Lung (tissue), 11 donors: ENCODE measurements at regions not wholly inside any gene's neighbourhood (a gene's known extent, or its start where the extent isn't known, plus 50 kb on each side); places are given as distances from the start of the nearest gene placed in this dataset.
A peak's percentile ranks its signal among the peaks of the same experiment; 100 is the strongest.

Experiments used
- ATAC-seq: fragments of 200-7000 bp; cut with Tn5 transposase; one replicate; pipeline ENCODE4 v1.9.1; 2020; ENCODE audit warnings: moderate number of reproducible peaks; ENCODE audit not compliant: insufficient read depth, low FRiP score
- DNase-seq, 3 donors: peaks; one replicate each; pipeline ENCODE4 v3.0.0-alpha.2; 2013 to 2017
- H3K27ac ChIP-seq, 2 donors: one replicate each; pipeline ENCODE4 v1.5.1; 2013; ENCODE audit warnings: mild to moderate bottlenecking in 2 of 2, moderate library complexity in 2 of 2, control low read depth in 1 of 2, inconsistent platforms in 1 of 2, low read depth in 1 of 2, low read length in 1 of 2
- H3K27me3 ChIP-seq, 3 donors: one replicate each; pipeline ENCODE4 v1.5.1; 2013; ENCODE audit warnings: low read length in 2 of 3; ENCODE audit not compliant: control insufficient read depth in 3 of 3, insufficient read depth in 3 of 3
- H3K36me3 ChIP-seq, 4 donors: one replicate each; pipeline ENCODE4 v1.5.1; 2013; ENCODE audit warnings: low read length in 4 of 4, mild to moderate bottlenecking in 1 of 4, moderate library complexity in 1 of 4; ENCODE audit not compliant: control insufficient read depth in 4 of 4, insufficient read depth in 4 of 4
- H3K4me1 ChIP-seq, 5 donors: one replicate each; pipeline ENCODE4 v1.5.1; 2013; ENCODE audit warnings: low read length in 5 of 5, mild to moderate bottlenecking in 2 of 5, moderate library complexity in 1 of 5; ENCODE audit not compliant: control insufficient read depth in 5 of 5, insufficient read depth in 5 of 5
- H3K4me3 ChIP-seq: one replicate; pipeline ENCODE4 v1.5.1; 2013; ENCODE audit warnings: mild to moderate bottlenecking, control low read depth, moderate library complexity
- H3K9ac ChIP-seq, 2 donors: one replicate each; pipeline ENCODE4 v1.5.1; 2013; ENCODE audit warnings: low read length in 2 of 2, control low read depth in 1 of 2; ENCODE audit not compliant: insufficient read depth in 1 of 2
- H3K9me3 ChIP-seq, 4 donors: one replicate each; pipeline ENCODE4 v1.5.1; 2013; ENCODE audit warnings: low read length in 3 of 4, mild to moderate bottlenecking in 1 of 4, moderate library complexity in 1 of 4; ENCODE audit not compliant: control insufficient read depth in 4 of 4, insufficient read depth in 3 of 4
- WGBS, 2 donors: extraction: QIAGEN DNeasy Blood & Tissue Kit; methylation state at CpG; one replicate each; pipeline ENCODE4 v1.1.7; 2013; 5-methylcytosine and 5-hydroxymethylcytosine counted together
- TF ChIP-seq, protein P1 (sequence below): IDR thresholded peaks from 2 replicates; pipeline ENCODE4 v1.5.1; 2012; ENCODE audit warnings: mild to moderate bottlenecking; ENCODE audit errors: control extremely low read depth, extremely low read depth
- donor health status: control.
- donor health status: control.
- donor health status: Bipolar disorder and iron deficiency.
- donor health status: healthy.
- donor health status: DM: yes; HTN: yes; CAD: no.

DNA sequence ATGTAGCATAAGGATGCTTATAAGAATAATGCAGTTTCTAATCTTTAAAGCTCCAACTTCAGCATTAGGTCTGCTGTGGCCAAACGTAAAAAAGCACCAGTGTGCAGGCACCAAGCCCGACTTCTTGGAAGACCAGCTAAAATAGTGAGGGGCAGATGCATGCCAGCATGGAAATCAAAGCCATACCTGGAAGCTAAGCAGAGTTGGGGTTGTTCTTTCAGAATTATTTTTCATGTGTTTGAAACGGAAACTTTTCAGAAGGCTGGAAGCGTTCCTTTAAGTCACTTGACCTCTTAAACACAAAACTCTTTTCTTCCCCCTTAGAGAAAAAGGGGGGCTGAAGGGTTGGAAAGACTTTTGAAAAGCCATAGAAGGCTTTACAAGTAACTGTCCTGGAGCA is 329.2 kb upstream of the C1orf87 start:
- Histone ChIP-seq H3K4me1 (peaks cover 0 to 5% (median 0%) of the 10 kb centered on the region in 5 donors), H3K4me3 (no peak overlapping the region), H3K9ac (no peak overlapping the region), H3K36me3 (no peaks in the 10 kb centered on the region), H3K9me3 (peaks cover 0 to 2% (median 0%) of the 10 kb centered on the region in 4 donors), H3K27me3 (peaks cover 0 to 2% (median 0%) of the 10 kb centered on the region in 3 donors), H3K27ac (no peak overlapping the region)
- peak in 1 of 3 donors; percentile 23 for DNase-seq
- TF ChIP-seq, protein P1, sequence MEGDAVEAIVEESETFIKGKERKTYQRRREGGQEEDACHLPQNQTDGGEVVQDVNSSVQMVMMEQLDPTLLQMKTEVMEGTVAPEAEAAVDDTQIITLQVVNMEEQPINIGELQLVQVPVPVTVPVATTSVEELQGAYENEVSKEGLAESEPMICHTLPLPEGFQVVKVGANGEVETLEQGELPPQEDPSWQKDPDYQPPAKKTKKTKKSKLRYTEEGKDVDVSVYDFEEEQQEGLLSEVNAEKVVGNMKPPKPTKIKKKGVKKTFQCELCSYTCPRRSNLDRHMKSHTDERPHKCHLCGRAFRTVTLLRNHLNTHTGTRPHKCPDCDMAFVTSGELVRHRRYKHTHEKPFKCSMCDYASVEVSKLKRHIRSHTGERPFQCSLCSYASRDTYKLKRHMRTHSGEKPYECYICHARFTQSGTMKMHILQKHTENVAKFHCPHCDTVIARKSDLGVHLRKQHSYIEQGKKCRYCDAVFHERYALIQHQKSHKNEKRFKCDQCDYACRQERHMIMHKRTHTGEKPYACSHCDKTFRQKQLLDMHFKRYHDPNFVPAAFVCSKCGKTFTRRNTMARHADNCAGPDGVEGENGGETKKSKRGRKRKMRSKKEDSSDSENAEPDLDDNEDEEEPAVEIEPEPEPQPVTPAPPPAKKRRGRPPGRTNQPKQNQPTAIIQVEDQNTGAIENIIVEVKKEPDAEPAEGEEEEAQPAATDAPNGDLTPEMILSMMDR: no peak
- 65 to 87% methylated on average over 4 of the region's 4 CpGs for WGBS, 2 donors
- no peak for ATAC-seq

- DNase-seq (no peak), ATAC-seq (no peak)
- Histone ChIP-seq H3K4me3 (no peak overlapping the region), H3K36me3 (no peaks in the 10 kb centered on the region), H3K9me3 (peaks cover 0 to 2% (median 0%) of the 10 kb centered on the region in 4 donors), H3K4me1 (peaks cover 0 to 5% (median 0%) of the 10 kb centered on the region in 5 donors), H3K27me3 (peaks cover 0 to 2% (median 0%) of the 10 kb centered on the region in 3 donors), H3K27ac (no peak overlapping the region), H3K9ac (no peak overlapping the region)
- TF ChIP-seq, protein P1: no peak
- 84 to 96% methylated on average over 3 of the region's 3 CpGs for WGBS, 2 donors
Observed at GRCh38 chr1:60402216-60402615, 328.6 kb upstream of the C1orf87 start.

DNA sequence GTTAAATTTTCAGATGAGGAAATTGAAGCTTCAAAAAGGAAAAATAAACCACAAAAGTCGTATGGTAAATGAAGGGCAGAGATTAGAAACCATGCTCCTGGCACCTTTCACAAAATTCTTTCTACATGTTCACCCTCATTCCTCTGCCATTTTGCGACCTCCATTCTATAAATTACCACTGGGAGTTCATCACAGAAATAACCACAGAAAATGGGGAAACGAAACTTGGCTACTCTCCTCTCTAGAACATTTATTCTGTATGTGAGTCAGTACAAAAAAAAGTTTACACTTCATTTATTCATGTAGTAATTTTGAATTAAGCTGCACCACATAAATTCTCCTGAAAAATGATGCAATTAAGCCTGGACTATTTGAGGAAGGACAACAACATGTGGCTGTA is 320.9 kb upstream of the C1orf87 start:
- H3K27me3 ChIP-seq: no peaks in the 10 kb centered on the region
- ATAC-seq: no peak
- 59 to 67% methylated on average over 3 of the region's 3 CpGs for WGBS, 2 donors
- no peaks in the 10 kb centered on the region for H3K9me3 ChIP-seq
- no peak overlapping the region for H3K4me3 ChIP-seq
- H3K36me3 ChIP-seq: no peaks in the 10 kb centered on the region
- no peak for DNase-seq
- no peak overlapping the region for H3K9ac ChIP-seq
- H3K4me1 ChIP-seq: no peaks in the 10 kb centered on the region
- no peak overlapping the region for H3K27ac ChIP-seq
- TF ChIP-seq, protein P1: no peak
